GM10266 (cell line): ENCODE measurements at regions not wholly inside any gene's neighbourhood (a gene's known extent, or its start where the extent isn't known, plus 50 kb on each side); places are given as distances from the start of the nearest gene placed in this dataset.

Source experiments
- DNase-seq: peaks from one replicate; pipeline ENCODE4 v3.0.0; 2012; ENCODE audit errors: extremely low spot score
- CTCF ChIP-seq: IDR thresholded peaks from 2 replicates; pipeline ENCODE4 v1.5.1; 2012; ENCODE audit warnings: mild to moderate bottlenecking, low read depth; ENCODE audit not compliant: control insufficient read depth, insufficient read depth; ENCODE audit errors: missing control alignments

GRCh38 chr11:115817844-115818468, 313.7 kb upstream of the CADM1 start:
- TF ChIP-seq CTCF: no peak
- DNase-seq: no peak

- no peak for TF ChIP-seq CTCF
- no peak for DNase-seq
Measured at GRCh38 chr11:115808351-115808940, 304.2 kb upstream of the CADM1 start.

GRCh38 chr11:115806056-115806455, 301.8 kb upstream of the CADM1 start:
- TF ChIP-seq CTCF: no peak
- DNase-seq: no peak

- TF ChIP-seq CTCF: no peak
- DNase-seq: no peak
Measured at GRCh38 chr11:115803073-115803740, 299.0 kb upstream of the CADM1 start.

- no peak for DNase-seq
- no peak for TF ChIP-seq CTCF
Measured at GRCh38 chr11:115802641-115803040, 298.4 kb upstream of the CADM1 start.

GRCh38 chr11:115792903-115793302, 288.7 kb upstream of the CADM1 start:
- no peak for TF ChIP-seq CTCF
- DNase-seq: no peak

GRCh38 chr11:115787302-115787701, 283.1 kb upstream of the CADM1 start:
- no peak for DNase-seq
- TF ChIP-seq CTCF: no peak
